Upper lobe of left lung (tissue), 6 donors: ENCODE measurements at regions not wholly inside any gene's neighbourhood (a gene's known extent, or its start where the extent isn't known, plus 50 kb on each side); places are given as distances from the start of the nearest gene placed in this dataset.

Source experiments
- ATAC-seq, 2 donors: fragments of 200-7000 bp; cut with Tn5 transposase; one replicate each; pipeline ENCODE4 v1.9.1; 2022; ENCODE audit warnings: mild to moderate bottlenecking in 2 of 2, moderate library complexity in 2 of 2; ENCODE audit not compliant: low FRiP score in 2 of 2
- DNase-seq, 2 donors: peaks; one replicate each; pipeline ENCODE4 v3.0.0-alpha.2; 2019 to 2020
- H3K27ac ChIP-seq, 4 donors: fragments of 200-600 bp; sonication (generic); one replicate each; pipeline ENCODE4 v1.5.1; 2016 to 2019
- H3K27me3 ChIP-seq, 4 donors: fragments of 200-600 bp; sonication (generic); one replicate each; pipeline ENCODE4 v1.5.1; 2017 to 2019
- H3K36me3 ChIP-seq, 4 donors: fragments of 200-600 bp; sonication (generic); one replicate each; pipeline ENCODE4 v1.5.1; 2016 to 2019
- H3K4me1 ChIP-seq, 4 donors: fragments of 200-600 bp; sonication (generic); one replicate each; pipeline ENCODE4 v1.5.1; 2018 to 2019
- H3K4me3 ChIP-seq, 4 donors: fragments of 200-600 bp; sonication (generic); one replicate each; pipeline ENCODE4 v1.5.1; 2017 to 2019; ENCODE audit warnings: mild to moderate bottlenecking in 2 of 4, moderate library complexity in 1 of 4
- H3K9me3 ChIP-seq, 4 donors: fragments of 200-600 bp; sonication (generic); one replicate each; pipeline ENCODE4 v1.5.1; 2018 to 2019
- EP300 ChIP-seq, 4 donors: sonication (generic); formaldehyde crosslinking; IDR thresholded peaks; one replicate each; pipeline ENCODE4 v1.5.1; 2017; ENCODE audit warnings: antibody characterized with exemption in 4 of 4, control low read depth in 2 of 4
- POLR2A ChIP-seq, 4 donors: fragments of 450-650 bp; IDR thresholded peaks; one replicate each; pipeline ENCODE4 v1.5.1; 2016 to 2017; ENCODE audit warnings: antibody characterized with exemption in 4 of 4, mild to moderate bottlenecking in 2 of 4
- POLR2AphosphoS5 ChIP-seq, 2 donors: sonication (generic); formaldehyde crosslinking; IDR thresholded peaks; one replicate each; pipeline ENCODE4 v1.5.1; 2017; ENCODE audit warnings: antibody characterized with exemption in 2 of 2
- WGBS, 2 donors: methylation state at CpG; one replicate each; pipeline ENCODE4 v1.1.5; 2017 to 2018; 5-methylcytosine and 5-hydroxymethylcytosine counted together
- TF ChIP-seq, protein P1 (sequence below), 6 experiments: fragments of 450-650 bp in 4 of 6; fragments of 200-600 bp in 2 of 6; sonication (generic) in 2 of 6; IDR thresholded peaks; one replicate each; pipeline ENCODE4 v1.5.1; 2016 to 2019; ENCODE audit warnings: antibody characterized with exemption in 6 of 6
- donor health status: DM: no; HTN: no; CAD: no; lungs with moderate emphysema.
- donor health status: DM: no; HTN: yes; CAD: no; lungs with severe emphysema.

DNA sequence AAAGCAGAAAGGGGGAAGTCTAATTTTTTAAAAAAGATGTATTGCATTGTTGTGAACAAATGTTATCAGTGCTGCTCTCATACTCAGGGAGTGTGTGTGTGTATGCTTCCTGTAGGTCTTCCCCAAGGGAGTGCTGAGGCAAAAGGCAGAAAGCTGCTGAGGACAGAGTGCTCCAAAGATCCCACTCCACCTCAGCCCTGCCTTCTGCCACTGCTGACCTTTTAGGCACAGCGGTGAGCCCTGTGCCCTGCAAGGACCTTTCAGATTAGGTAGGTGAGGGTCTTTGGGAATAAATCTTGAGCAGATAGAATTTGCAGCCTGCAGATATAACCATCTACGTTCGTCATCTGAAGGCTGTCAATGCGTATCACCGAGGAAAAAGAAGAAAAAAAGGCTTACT is 756.4 kb upstream of the MMS22L start:
- WGBS, 2 donors = 43 to 54% methylated on average over 5 of the region's 5 CpGs
- no peaks in the 10 kb centered on the region for H3K36me3 ChIP-seq
- H3K27me3 ChIP-seq = no peaks in the 10 kb centered on the region
- no peak for ATAC-seq
- DNase-seq = no peak
- H3K27ac ChIP-seq = no peak overlapping the region
- no peaks in the 10 kb centered on the region for H3K4me1 ChIP-seq
- TF ChIP-seq POLR2A (IDR thresholded peaks at IDR 0.05) (no peak), EP300 (IDR thresholded peaks at IDR 0.05) (no peak), POLR2AphosphoS5 (IDR thresholded peaks at IDR 0.05) (no peak)
- TF ChIP-seq, protein P1, sequence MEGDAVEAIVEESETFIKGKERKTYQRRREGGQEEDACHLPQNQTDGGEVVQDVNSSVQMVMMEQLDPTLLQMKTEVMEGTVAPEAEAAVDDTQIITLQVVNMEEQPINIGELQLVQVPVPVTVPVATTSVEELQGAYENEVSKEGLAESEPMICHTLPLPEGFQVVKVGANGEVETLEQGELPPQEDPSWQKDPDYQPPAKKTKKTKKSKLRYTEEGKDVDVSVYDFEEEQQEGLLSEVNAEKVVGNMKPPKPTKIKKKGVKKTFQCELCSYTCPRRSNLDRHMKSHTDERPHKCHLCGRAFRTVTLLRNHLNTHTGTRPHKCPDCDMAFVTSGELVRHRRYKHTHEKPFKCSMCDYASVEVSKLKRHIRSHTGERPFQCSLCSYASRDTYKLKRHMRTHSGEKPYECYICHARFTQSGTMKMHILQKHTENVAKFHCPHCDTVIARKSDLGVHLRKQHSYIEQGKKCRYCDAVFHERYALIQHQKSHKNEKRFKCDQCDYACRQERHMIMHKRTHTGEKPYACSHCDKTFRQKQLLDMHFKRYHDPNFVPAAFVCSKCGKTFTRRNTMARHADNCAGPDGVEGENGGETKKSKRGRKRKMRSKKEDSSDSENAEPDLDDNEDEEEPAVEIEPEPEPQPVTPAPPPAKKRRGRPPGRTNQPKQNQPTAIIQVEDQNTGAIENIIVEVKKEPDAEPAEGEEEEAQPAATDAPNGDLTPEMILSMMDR (IDR thresholded peaks at IDR 0.05) = no peak
- H3K9me3 ChIP-seq = no peaks in the 10 kb centered on the region
- no peak overlapping the region for H3K4me3 ChIP-seq

DNA sequence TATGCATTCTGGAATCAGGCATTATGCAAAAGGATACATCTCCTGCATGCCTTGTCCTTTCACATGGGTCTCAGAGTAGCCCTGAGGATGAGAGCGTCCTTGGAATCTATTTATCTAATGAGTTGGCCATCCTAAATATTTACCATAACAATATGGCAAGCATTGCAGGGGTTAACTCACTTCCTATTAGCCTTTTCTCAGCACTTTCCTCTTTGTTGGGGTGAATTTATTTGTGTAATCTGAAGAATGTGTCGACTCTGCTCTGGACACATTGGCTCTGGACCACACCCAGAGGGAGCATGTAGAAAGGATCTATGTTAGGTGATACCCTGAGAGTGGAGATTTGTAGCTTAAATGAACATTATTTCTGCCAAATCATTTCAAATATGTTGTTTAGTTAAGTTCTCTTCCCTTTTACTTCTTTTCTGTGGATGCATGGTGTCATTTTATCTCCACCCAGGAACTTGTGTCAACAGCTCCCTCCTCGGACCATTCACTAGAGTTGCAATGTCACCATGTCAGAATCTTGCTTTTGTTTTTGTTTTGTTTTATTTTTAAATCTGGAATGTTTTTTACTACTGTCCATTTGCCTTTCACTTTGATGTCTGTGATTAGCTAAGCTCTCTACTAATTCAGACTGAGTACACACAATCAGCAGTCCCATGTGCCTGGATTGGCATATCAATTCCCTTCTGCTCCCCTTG is 757.0 kb upstream of the MMS22L start:
- no peaks in the 10 kb centered on the region for H3K9me3 ChIP-seq
- ATAC-seq (no peak), DNase-seq (no peak)
- H3K27me3 ChIP-seq = no peaks in the 10 kb centered on the region
- no peak overlapping the region for H3K27ac ChIP-seq
- no peaks in the 10 kb centered on the region for H3K36me3 ChIP-seq
- no peak overlapping the region for H3K4me3 ChIP-seq
- 23 to 26% methylated on average over 3 of the region's 3 CpGs for WGBS, 2 donors
- TF ChIP-seq POLR2AphosphoS5 (IDR thresholded peaks at IDR 0.05) (no peak), EP300 (IDR thresholded peaks at IDR 0.05) (no peak), POLR2A (IDR thresholded peaks at IDR 0.05) (no peak)
- TF ChIP-seq, protein P1 (IDR thresholded peaks at IDR 0.05) = no peak
- H3K4me1 ChIP-seq = no peaks in the 10 kb centered on the region

GRCh38 chr6:98041056-98041455 is 758.0 kb upstream of the MMS22L start:
- H3K4me3 ChIP-seq = no peak overlapping the region
- H3K9me3 ChIP-seq = no peaks in the 10 kb centered on the region
- no peak overlapping the region for H3K27ac ChIP-seq
- H3K36me3 ChIP-seq = no peaks in the 10 kb centered on the region
- TF ChIP-seq POLR2A (IDR thresholded peaks at IDR 0.05) = no peak
- TF ChIP-seq EP300 (IDR thresholded peaks at IDR 0.05) = no peak
- TF ChIP-seq, protein P1 (IDR thresholded peaks at IDR 0.05) = no peak
- no peak for TF ChIP-seq POLR2AphosphoS5 (IDR thresholded peaks at IDR 0.05)
- no peaks in the 10 kb centered on the region for H3K27me3 ChIP-seq
- no peak for ATAC-seq
- H3K4me1 ChIP-seq = no peaks in the 10 kb centered on the region
- no peak for DNase-seq

DNA sequence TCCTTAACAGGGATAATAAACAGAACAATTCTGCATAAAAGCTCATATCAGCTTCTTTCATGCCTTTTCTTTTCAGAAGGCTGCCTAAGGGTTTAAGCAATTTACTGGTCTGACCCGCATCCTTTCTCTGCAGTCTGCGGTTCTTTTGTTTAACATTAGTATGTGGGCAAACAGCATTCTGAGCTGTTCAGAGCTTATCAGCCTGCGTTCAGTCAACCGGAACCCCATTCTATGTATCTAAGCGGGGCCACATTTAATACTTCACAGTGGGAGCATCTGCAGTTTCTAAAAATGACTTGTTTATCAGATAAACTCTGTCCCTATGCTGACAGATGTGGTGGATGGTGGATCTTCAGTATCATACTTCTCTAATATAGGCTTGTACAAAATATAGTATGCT is 758.9 kb upstream of the MMS22L start:
- no peaks in the 10 kb centered on the region for H3K27me3 ChIP-seq
- H3K9me3 ChIP-seq = no peaks in the 10 kb centered on the region
- H3K36me3 ChIP-seq = no peaks in the 10 kb centered on the region
- no peak overlapping the region for H3K27ac ChIP-seq
- TF ChIP-seq EP300 (IDR thresholded peaks at IDR 0.05) (no peak), POLR2AphosphoS5 (IDR thresholded peaks at IDR 0.05) (no peak), POLR2A (IDR thresholded peaks at IDR 0.05) (no peak)
- TF ChIP-seq, protein P1 (IDR thresholded peaks at IDR 0.05) = no peak
- DNase-seq = no peak
- H3K4me1 ChIP-seq = no peaks in the 10 kb centered on the region
- no peak overlapping the region for H3K4me3 ChIP-seq
- ATAC-seq = no peak
- WGBS, 2 donors = 25 to 26% methylated on average over 5 of the region's 5 CpGs

GRCh38 chr6:98044151-98044561 is 761.1 kb upstream of the MMS22L start:
- Histone ChIP-seq H3K9me3 (no peaks in the 10 kb centered on the region), H3K27me3 (no peaks in the 10 kb centered on the region), H3K4me1 (no peaks in the 10 kb centered on the region), H3K36me3 (no peaks in the 10 kb centered on the region), H3K4me3 (no peak overlapping the region), H3K27ac (no peak overlapping the region)
- 86 to 88% methylated on average over 7 of the region's 7 CpGs for WGBS, 2 donors
- ATAC-seq = no peak
- TF ChIP-seq EP300 (IDR thresholded peaks at IDR 0.05) = no peak
- TF ChIP-seq POLR2A (IDR thresholded peaks at IDR 0.05) = no peak
- TF ChIP-seq, protein P1 (IDR thresholded peaks at IDR 0.05) = no peak
- TF ChIP-seq POLR2AphosphoS5 (IDR thresholded peaks at IDR 0.05) = no peak
- DNase-seq = no peak
